H1 (cell line): ENCODE measurements at regions not wholly inside any gene's neighbourhood (a gene's known extent, or its start where the extent isn't known, plus 50 kb on each side); places are given as distances from the start of the nearest gene placed in this dataset.

Experiments used
- CREB1 ChIP-seq: IDR thresholded peaks from 2 replicates; pipeline ENCODE4 v1.6.1; 2012; ENCODE audit warnings: inconsistent platforms
- GTF2F1 ChIP-seq: IDR thresholded peaks from 2 replicates; pipeline ENCODE4 v1.6.1; 2012; ENCODE audit warnings: low read depth, low read length, improper control_type of control experiment, borderline replicate concordance
- SIN3A ChIP-seq, 2 experiments: IDR thresholded peaks in 1 of 2; conservative IDR thresholded peaks in 1 of 2; 2 replicates each; pipeline ENCODE4 v1.6.1; 2011 to 2012; ENCODE audit warnings: low read length in 2 of 2, improper control_type of control experiment in 1 of 2, low read depth in 1 of 2, mild to moderate bottlenecking in 1 of 2

DNA sequence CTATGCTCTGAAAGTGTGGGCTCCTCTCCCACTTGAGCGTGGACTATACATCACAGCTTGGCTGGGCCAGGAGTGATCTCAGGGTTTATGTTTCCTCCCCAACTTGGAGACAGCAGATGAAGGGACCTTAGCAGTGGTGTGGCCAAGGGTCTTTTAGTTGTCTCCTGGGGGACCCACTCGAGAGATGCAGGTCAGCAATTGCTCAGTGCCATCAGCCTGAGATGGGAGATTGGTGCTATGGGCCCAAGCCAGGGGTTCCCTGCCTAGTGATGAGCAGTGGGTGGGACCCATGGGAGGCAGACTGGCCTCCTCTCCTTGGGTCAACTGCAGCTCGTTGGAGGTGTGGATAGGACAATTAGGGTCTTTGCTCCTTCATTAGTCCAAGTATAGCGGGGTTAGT lies 510.5 kb upstream of the FSHR start (continued):
- TF ChIP-seq SIN3A (conservative IDR thresholded peaks at IDR 0.05 in 1 of 2, IDR thresholded peaks at IDR 0.05 in 1 of 2; ENCODE audit: low read depth in 1 of 2, low read length in 2 of 2): no peak
- TF ChIP-seq GTF2F1: no peak
- no peak for TF ChIP-seq CREB1
